ENCODE measurements at regions not wholly inside any gene's neighbourhood (a gene's known extent, or its start where the extent isn't known, plus 50 kb on each side); places are given as distances from the start of the nearest gene placed in this dataset.

DNA sequence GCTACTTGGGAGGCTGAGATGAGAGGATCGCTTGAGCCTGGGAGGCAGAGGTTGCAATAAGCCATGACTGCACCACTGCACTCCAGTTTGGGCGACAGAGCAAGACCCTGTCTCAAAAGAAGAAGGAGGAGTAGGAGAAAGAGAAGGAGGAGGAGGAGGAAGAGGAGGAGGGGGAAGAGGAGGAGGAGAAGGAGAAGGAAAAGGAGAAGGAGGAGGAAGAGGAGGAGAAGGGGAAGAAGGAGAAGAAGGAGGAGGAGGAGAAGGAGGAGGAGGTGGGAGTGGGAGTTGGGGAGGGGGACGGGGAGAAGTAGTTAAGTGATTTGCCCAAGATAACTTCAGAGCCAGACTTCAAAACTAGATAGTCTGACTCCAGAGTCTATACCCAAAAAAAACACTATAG is 55.5 kb upstream of the FOXD3 start:
- Mint-ChIP-seq H3K27me3 (peaks cover 11% of the 10 kb centered on the region), H3K4me1 (no peaks in the 10 kb centered on the region), H3K9me3 (no peaks in the 10 kb centered on the region), H3K4me3 (no peak overlapping the region), H3K36me3 (ENCODE audit: low read depth) (no peaks in the 10 kb centered on the region), H3K27ac (no peak overlapping the region)
- ChIA-PET POLR2A (no interaction called here), CTCF (no interaction called here)
- TF ChIP-seq, protein P1, sequence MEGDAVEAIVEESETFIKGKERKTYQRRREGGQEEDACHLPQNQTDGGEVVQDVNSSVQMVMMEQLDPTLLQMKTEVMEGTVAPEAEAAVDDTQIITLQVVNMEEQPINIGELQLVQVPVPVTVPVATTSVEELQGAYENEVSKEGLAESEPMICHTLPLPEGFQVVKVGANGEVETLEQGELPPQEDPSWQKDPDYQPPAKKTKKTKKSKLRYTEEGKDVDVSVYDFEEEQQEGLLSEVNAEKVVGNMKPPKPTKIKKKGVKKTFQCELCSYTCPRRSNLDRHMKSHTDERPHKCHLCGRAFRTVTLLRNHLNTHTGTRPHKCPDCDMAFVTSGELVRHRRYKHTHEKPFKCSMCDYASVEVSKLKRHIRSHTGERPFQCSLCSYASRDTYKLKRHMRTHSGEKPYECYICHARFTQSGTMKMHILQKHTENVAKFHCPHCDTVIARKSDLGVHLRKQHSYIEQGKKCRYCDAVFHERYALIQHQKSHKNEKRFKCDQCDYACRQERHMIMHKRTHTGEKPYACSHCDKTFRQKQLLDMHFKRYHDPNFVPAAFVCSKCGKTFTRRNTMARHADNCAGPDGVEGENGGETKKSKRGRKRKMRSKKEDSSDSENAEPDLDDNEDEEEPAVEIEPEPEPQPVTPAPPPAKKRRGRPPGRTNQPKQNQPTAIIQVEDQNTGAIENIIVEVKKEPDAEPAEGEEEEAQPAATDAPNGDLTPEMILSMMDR (IDR thresholded peaks at IDR 0.05), result no peak
- DNase-seq, result no peak
- intact Hi-C loops (cut with micrococcal nuclease), result no loop called here
- no peak for ATAC-seq (ENCODE audit: low read depth)

DNA sequence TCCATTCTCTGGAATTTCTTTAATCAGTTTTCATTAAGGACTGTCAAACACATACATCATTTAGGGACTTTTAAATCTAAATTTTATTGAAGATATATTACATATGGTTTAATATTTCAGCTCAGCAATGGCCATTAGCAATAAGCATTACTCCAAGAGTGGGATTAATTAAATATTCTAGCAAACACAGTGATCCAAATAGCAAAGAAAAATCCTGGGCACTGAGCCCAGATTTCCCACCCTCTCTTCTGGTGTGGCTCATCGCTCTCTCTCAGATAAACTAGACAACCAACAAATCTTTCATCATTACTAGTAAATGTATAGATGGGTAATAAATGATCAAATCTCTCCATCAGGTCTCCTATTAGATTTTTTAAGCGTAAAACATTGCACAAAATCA is 53.5 kb upstream of the FOXD3 start:
- Mint-ChIP-seq H3K9me3 (no peaks in the 10 kb centered on the region), H3K27ac (no peak overlapping the region), H3K27me3 (peaks cover 16% of the 10 kb centered on the region), H3K4me1 (no peaks in the 10 kb centered on the region), H3K4me3 (no peak overlapping the region), H3K36me3 (ENCODE audit: low read depth) (no peaks in the 10 kb centered on the region)
- DNase-seq, result no peak
- no peak for ATAC-seq (ENCODE audit: low read depth)
- POLR2A ChIA-PET, result no interaction called here
- CTCF ChIA-PET, result no interaction called here
- intact Hi-C loops (cut with micrococcal nuclease), result no loop called here
- TF ChIP-seq, protein P1 (IDR thresholded peaks at IDR 0.05), result no peak

DNA sequence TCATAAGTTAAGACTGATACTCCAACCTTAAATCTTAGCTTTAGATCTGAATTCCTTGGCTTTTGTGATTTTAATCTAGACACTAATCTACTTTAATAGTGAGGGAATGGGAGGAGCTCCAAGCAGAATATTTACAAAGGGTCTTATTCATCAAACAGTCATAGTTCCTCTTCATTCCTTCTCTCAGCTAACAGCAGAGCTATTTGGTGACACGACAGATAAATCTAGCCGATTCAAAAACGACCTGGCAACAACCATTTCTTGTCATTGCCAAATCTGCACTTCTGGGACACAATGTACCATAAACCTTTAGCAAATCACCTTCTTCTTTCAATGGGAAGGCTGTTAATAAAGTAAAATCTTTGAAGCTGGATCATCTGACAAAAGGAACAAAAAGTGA is 52.8 kb upstream of the FOXD3 start:
- DNase-seq, result no peak
- TF ChIP-seq, protein P1 (IDR thresholded peaks at IDR 0.05), result no peak
- Mint-ChIP-seq H3K9me3 (no peaks in the 10 kb centered on the region), H3K4me1 (no peaks in the 10 kb centered on the region), H3K36me3 (ENCODE audit: low read depth) (no peaks in the 10 kb centered on the region), H3K27ac (no peak overlapping the region), H3K4me3 (no peak overlapping the region), H3K27me3 (peaks cover 16% of the 10 kb centered on the region)
- intact Hi-C loops (cut with micrococcal nuclease), result no loop called here
- CTCF ChIA-PET, result no interaction called here
- POLR2A ChIA-PET, result no interaction called here
- no peak for ATAC-seq (ENCODE audit: low read depth)
